ENCODE measurements at regions not wholly inside any gene's neighbourhood (a gene's known extent, or its start where the extent isn't known, plus 50 kb on each side); places are given as distances from the start of the nearest gene placed in this dataset.

DNA sequence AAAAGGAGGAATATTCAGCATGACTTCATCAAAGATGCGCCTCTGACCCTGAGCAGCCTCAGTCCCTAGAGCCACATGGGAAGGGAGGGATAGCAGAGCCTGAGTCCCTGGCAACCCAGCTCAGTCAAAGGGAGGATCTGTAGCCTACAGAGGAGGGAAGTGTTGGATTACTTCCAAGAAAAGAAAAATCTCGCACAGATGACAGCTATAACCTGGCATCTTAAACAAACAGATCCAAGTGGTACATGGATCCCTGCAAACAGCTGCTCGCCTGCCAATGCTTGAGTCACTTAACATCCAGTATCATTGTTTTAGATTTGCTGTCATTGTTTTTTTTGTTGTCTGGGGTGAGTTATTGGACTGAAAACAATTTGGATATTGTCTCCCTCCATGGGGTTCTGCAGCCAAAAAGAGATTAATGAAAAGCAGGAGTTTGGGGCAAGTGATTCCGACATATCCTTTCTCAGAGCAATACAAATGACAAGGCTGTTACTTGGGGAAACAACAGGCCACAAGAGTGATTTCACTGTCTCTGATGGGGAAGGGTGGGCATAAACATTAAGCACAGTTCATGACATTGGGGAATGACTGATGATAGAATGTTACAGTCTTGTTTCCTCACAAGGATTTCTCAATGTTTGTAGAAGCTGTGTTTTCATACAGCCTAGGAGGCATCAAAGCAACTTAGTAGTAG is 153.5 kb upstream of the KIF2A start:
- TF ChIP-seq, protein P1, sequence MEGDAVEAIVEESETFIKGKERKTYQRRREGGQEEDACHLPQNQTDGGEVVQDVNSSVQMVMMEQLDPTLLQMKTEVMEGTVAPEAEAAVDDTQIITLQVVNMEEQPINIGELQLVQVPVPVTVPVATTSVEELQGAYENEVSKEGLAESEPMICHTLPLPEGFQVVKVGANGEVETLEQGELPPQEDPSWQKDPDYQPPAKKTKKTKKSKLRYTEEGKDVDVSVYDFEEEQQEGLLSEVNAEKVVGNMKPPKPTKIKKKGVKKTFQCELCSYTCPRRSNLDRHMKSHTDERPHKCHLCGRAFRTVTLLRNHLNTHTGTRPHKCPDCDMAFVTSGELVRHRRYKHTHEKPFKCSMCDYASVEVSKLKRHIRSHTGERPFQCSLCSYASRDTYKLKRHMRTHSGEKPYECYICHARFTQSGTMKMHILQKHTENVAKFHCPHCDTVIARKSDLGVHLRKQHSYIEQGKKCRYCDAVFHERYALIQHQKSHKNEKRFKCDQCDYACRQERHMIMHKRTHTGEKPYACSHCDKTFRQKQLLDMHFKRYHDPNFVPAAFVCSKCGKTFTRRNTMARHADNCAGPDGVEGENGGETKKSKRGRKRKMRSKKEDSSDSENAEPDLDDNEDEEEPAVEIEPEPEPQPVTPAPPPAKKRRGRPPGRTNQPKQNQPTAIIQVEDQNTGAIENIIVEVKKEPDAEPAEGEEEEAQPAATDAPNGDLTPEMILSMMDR (IDR thresholded peaks at IDR 0.05): no peak
- TF ChIP-seq POLR2A (IDR thresholded peaks at IDR 0.05): no peak
